Amniotic epithelial cell (primary cell): ENCODE measurements at regions not wholly inside any gene's neighbourhood (a gene's known extent, or its start where the extent isn't known, plus 50 kb on each side); places are given as distances from the start of the nearest gene placed in this dataset.

ENCODE experiments used
- DNase-seq: peaks from one replicate; pipeline ENCODE4 v3.0.0-alpha.2; 2010; ENCODE audit warnings: low read depth

DNA sequence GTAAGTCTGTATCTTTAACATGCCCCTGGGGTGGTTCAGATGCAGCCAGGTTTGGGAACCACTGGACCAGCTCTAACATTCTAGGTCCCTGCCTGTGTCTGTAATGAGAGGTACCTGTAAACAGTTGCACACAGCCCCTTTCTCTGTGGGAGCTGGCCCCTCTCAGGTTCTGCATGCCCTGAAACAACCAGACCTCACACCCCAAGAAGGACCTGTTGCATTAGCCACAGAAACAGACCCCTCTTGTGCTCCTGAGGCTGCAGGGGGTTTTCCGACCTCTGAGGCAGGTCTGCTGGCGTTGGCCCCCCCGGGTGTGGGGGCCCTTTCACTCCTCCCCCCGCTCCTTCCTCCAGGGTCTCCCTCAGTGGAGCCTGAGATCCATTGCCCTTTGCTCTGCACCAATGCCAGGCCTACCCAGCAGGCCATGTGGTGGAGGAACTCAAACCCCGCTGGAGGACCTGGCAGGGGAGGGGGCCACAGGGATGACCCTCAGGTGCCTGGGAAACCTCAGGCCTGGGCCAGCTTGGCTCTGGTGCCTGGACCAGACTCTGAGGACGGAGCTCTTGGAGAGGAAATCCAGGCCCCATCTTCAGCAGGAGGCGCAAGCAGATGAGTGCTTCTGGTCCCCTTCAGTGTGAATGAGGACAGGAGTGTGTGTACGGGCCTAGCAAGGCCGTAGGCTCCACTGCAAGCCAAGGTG, 61.4 kb upstream of the PJA1 start:
- no peak for DNase-seq

DNA sequence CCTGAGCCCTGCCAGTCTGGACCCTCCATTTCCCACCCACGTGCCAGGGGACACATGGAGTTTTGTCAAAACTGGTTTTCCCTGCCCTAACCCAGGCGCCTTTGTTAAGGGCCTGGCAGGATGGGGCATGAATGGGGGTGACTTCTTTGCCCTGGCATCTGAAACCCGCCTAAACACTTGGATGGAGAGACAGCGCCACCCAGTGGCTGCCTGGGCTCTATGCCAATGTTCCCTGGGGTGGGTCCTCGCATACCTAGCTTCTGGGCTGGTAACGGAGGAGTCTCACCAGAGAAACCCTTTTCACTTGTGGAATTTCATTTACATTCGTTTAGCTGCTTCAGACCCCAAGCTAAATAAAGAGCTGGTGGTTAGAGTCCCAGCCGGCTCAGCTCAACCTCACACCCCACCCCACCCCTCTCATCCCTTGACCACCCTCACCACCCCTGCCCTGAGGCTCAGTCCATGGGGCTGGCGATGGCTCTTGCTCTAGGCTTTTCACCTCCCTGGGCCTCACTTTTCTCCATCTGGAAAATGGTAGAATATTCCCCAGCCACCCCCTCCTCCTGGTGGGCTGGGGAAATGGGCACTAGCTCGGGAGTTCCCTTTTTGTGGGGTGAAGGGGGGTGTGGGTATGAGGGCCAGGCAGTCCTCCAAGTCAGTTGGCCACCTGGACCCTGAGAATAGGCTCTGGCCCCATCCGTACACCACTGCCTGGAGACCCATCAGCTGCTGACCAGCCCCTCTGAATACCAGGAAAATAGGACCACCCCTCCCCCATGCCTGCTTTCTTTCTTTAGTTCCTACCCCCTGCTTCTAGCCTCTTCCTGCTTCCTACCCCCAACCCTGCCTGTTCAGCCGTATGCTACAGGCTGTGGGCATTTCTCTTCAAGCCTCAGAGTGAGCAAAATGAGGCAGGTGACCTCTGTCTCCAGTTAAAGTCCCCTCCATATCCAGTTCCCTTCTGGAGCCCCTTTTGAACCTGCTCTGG, 57.1 kb upstream of the PJA1 start:
- DNase-seq: peak; percentile 53

DNA sequence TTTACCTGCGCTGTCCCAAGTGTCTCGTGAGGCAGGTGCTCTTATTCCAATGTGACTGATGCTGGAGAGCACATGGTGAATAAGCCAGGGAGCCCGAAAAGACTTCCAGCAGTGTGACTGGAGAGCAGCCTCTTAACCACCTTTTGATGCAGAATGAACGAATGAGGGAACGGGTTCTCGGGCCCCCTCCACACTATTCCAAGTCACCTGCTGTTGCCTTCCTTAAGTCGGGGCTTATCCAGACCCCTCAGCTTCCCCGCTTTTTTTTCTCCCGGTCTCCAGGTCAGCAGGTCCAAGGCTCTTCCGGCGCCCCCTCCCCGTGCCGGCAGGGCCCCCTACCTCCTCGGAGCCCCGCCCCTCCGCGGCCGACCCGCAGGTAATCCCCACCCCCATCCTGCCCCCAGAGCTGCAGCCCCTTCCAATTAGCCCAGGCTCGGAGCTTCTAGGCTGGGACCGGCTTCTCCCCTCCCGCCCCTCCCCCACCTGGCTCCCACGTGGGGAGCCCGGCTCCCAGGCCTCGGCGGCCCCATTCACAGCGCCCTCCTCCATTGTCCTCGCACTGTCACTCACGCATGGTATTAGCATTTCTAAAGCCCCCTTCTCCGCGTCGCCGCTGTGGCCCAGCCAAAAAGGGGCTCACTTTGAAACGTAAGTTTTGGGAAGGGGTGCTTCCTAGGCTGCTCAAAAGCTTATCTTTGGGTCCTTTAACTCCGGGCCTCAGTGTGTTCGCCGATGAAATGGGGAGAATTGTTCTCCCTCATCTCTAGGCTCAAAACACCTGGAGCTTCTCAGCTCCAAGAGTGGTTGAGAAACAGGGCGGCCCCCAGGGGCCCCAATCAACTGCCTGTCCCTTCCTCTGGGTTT, 56.2 kb upstream of the PJA1 start:
- DNase-seq: no peak

DNA sequence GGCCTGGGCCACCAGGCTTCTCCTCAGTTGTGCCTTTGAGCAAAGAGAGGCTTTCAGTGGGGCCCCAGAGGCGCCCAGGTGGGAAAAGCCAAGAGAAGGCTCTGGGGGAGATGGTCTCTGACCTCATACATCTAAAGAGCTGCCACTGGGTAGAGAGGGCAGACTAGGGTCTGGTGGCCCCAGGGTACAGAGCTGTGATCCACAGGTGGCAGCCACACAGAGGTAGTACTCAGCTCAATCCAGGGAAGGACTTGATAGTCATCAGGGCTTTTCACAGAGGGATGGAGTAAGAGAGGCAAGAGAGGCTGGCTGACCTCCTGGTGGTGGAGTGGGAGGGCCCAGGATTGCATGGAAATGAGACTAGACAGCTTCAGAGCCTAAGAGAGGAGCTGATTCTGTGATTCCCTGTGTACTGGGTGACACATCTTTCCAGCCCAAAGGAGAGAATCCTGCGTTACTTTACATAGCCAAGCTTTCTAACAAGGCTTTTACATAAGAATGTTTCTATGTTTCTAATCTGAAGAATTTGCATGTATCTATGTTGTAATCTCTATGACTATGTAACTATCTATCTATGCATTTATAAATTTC, 53.2 kb upstream of the PJA1 start:
- peak; percentile 12 for DNase-seq

DNA sequence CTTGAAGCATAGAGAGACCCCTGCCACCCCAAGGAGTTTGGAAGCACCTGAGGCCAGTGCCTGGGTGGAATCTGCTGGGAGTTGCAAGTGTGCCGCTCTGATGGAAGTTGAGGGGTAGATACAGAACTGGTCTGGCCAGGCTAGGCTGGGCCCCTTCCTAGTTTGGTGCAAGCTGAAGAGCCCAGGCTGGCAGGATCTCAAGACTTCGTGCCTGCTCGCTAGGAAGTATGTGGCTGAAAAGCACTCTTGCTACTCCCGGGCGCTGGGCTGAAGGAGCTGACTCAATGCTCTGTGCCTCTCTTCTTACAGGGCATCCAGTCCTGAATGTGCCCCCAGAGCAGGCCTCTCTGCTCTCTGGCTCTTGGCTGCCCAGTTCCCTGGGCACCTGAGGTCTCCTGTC, 51.7 kb upstream of the PJA1 start:
- DNase-seq: no peak

DNA sequence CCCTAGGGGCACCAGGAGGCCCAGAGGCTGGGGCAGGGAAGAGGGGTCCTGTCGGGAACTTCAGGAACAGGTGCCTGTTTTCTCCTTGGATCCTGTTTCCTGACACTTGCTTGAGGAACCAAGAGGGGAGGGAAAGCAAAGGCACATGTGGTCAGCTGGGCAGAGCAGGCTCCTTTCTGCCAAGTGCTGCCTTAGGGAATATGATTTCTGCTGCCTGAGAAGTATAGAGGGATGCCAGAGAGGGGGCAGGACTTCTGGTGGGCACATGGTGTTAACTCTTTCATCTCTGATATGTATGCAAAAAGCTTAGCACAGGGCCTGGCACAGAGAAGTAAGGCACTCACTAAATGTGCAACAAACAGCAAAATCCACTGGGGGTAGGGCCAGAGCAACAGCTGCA, 51.2 kb upstream of the PJA1 start:
- no peak for DNase-seq

DNA sequence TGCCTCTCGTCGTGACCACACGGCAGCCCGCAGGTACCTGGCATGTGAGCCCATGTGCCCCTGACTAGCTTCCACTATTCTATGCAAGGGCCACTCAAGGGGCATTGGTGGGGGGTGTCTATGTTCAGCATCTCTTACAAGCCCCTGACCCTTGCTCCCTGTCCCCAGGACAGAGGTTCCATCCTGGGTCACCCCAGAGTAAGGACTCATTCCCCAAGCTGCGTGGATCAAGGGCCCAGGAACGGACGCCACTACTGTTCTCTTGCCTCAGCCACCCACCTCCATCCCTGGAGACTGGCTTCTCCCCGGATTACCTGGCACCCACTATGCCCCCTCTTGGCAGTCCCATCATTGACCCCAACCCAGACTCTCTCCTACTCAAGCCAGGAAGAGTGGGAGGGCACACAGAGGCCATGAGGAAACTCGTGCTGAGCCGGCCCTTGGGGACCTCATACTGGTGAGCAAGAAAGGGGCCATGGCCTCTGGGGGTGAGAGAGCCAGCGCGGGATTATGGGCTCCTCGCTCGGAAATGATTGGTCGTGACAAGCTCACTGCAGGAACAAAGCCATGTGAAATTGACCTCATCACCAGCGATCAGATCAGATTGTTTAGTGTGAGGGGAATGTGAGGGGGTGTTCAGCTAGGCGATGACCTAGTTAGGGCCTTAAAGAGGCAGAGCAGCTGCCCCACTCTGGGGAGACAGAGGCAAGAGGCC, 50.1 kb upstream of the PJA1 start:
- no peak for DNase-seq
